ENCODE measurements at regions not wholly inside any gene's neighbourhood (a gene's known extent, or its start where the extent isn't known, plus 50 kb on each side); places are given as distances from the start of the nearest gene placed in this dataset.
"Not testable (repeated sequence)": the region's sequence is repeated elsewhere in the genome, so short reads cannot be mapped to it uniquely, and the experiment has no call there.

- DNase-seq (ENCODE audit: low read depth), result no peak
These were observed 236.0 kb upstream of the SPHKAP start for GRCh38 chr2:228417526-228417925.

- no peak for DNase-seq (ENCODE audit: low read depth)
These were observed 228.6 kb upstream of the SPHKAP start for GRCh38 chr2:228410061-228410460.

DNA sequence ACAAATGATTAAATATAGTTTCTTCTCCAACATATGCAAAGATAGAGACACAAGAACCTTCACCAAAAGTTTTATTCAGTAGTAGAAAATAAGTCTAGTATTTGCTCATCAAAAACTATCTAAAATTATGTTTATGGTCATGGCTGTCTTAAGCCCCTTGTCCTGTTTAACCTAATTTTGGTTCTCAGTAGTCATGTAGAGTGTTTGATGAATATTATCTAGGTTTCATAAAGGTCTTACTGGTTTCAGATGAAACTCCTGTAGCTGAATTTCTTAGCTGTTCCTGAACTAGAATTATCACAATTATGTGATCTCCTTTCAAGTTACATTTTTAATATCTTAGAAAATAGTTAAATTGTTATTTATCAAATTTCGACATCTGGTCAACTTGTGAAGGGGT, 228.0 kb upstream of the SPHKAP start:
- no peak for DNase-seq (ENCODE audit: low read depth)

GRCh38 chr2:228408529-228409227, 227.2 kb upstream of the SPHKAP start:
- no peak for DNase-seq (ENCODE audit: low read depth)

DNA sequence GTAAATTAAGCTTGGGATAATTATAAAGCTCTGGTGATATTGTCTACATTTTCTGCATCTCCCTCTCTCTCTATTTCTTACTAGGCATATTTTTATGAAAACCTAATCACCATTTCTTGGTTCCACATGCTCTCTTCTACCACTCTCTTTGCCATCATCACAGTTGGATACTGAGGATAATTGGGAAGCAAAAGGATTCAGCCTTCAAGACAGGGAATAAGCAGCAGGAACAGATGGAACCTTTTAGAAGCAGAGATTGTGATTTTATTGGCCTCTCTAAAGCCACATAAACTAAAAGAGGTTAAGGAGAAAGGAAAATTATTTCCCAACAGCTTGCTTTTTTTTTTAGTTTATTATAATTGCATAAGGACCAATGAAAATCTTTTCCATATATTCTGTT, 226.3 kb upstream of the SPHKAP start:
- no peak for DNase-seq (ENCODE audit: low read depth)

GRCh38 chr2:228401065-228401912, 219.8 kb upstream of the SPHKAP start:
- no peak for DNase-seq (ENCODE audit: low read depth)

GRCh38 chr2:228387776-228388175, 206.3 kb upstream of the SPHKAP start:
- DNase-seq (ENCODE audit: low read depth), result no peak

- no peak for DNase-seq (ENCODE audit: low read depth)
These were observed 197.4 kb upstream of the SPHKAP start for GRCh38 chr2:228378696-228379425.

DNA sequence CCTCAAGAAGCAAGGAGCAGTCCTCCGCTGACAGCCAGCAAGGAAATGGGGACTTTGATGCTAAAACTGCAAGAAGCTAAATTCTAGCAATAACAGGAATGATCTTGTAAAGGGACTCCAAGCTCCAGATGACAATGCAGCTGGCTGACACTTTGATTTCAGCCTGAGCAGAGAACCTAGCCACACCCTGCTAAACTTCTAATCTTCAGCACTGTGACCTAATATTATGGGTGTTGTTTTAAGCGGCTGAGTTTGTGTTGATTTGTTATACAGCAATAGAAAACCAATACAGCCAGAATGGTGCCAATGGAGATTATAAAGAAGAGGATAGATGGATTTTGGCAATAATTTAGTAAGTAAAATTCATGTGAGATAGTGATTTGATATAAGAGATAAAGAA, 196.7 kb upstream of the SPHKAP start:
- DNase-seq (ENCODE audit: low read depth), result no peak

- no peak for DNase-seq (ENCODE audit: low read depth)
These were observed 196.0 kb upstream of the SPHKAP start for GRCh38 chr2:228377533-228377932.

DNA sequence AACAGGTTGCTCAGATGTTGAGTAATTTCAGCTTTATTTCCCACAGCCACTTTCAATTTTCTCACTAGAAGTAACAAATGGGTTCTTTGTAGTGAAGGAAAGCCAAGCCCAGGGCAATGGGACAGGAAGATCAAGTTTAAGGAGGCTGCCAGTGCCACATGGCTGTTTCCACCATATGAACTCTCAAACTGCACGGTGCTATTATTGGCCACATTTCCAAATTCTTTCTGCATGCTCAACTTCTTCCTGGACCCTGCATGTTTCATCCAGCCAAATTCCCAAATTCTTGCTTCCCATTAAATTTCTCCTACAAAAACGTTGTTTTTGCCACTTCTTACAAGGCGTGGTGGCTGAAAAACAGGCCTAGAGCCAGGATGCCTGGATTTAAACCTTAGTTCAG, 193.3 kb upstream of the SPHKAP start:
- DNase-seq (ENCODE audit: low read depth), result no peak

DNA sequence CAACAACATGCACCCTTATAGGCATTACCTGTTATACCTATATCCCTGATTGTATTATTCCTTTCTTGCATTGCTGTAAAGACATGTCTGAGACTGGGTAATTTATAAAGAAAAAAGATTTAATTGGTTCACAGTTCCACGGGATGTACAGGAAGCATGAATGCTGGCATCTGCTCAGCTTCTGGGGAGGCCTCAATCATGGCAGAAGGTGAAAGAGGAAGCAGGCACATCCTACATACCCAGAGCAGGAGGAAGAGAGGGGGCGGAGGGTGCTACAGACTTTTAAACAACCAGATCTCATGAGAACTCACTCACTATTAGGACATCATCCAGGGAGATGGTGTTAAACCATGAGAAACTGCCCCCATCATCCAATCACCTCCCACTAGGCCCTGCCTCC, 191.7 kb upstream of the SPHKAP start:
- no peak for DNase-seq (ENCODE audit: low read depth)

DNA sequence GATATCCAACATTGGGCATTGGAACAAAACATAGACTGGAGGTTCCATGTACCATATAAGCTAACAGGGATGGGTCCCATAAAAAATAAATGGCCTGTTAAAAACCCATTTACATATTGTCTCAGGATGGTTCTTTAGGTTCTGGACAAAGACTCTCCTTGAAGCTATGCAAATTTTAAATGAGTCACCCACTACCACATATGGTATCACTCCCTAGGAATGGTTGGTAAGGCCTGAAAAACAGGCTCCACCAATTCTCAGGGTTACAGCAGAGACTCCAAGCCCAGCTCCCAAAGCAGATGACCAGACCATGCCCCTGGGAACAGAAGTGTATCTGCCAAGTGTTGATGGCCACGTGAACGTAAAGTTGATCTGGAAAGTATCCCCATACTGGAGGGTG, 190.7 kb upstream of the SPHKAP start:
- DNase-seq (ENCODE audit: low read depth), result no peak

DNA sequence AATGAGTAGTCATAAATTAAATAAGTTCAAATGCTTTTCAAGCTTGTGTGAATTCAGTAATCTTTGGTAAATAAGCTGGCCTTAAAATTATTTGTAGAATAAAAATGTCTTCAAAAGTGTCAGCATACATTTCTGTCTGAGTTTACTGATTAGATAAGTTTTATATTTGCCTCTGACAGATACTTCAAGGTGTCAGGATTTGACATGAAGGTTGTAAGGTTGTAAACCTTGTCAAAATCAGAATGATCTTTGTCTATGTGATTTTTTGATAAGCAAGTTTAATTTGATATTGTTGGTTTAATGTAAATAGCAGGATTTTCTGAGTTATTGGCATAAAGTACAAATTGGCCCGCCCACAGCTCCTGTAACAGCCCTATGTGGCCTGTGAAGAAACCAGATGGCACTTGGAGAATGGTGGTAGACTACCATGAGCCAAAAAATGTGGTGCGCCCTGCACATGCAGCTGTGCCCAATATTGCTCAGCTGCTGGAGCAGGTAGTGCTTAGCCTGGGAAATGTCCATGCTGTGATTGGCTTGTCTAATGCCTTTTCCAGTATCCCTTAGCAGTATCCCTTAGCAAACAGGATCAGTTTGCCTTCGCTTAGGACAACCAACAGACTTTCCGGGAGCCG, 188.0 kb upstream of the SPHKAP start:
- DNase-seq (ENCODE audit: low read depth), result no peak

- no peak for DNase-seq (ENCODE audit: low read depth)
These were observed 185.9 kb upstream of the SPHKAP start for GRCh38 chr2:228367356-228367755.

- no peak for DNase-seq (ENCODE audit: low read depth)
These were observed 178.0 kb upstream of the SPHKAP start for GRCh38 chr2:228359473-228359872.

GRCh38 chr2:228355897-228356296, 174.4 kb upstream of the SPHKAP start:
- no peak for DNase-seq (ENCODE audit: low read depth)

DNA sequence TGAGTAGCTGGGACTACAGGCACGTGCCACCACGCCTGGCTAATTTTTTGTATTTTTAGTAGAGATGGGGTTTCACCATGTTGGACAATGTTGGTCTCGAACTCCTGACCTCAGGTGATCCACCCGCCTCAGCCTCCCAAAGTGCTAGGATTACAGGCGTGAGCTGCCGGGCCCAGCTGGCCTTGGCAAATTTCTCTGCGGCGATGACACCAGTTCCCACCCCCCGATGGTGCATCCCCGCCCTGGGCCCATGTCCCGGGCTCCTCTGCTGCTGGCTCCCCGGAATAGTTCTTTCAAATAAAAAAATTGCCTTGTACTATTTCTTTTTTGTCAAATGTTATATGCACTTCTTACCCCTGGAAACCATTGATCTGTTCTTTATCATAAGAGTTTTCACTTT, 171.5 kb upstream of the SPHKAP start:
- not testable (repeated sequence) for DNase-seq (ENCODE audit: low read depth)

GRCh38 chr2:228352048-228352447, 170.6 kb upstream of the SPHKAP start:
- DNase-seq (ENCODE audit: low read depth), result no peak

DNA sequence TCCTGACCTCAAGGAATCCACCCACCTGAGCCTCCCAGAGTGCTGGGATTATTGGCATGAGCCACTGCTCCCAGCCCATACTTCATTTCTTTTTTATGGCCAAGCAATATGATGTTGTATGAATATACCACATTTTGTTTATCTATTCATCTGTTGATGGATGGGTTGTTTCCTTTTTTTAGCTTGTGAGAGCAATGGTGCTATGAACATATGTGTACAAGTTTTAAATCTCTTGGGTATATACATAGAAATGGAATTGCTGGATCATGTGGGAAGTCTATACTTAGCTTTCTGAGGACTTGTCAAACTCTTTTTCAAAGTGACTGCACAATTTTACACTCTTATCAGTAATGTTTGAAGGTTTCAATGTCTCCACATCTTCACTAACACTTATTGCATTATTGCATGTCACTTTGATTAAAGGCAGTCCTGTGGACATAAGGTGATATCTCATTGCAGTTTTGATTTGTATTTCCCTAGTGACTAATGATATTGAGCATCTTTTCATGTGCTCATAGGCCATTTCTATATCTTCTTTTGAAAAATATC, 167.1 kb upstream of the SPHKAP start:
- no peak for DNase-seq (ENCODE audit: low read depth)

- DNase-seq (ENCODE audit: low read depth), result no peak
These were observed 163.0 kb upstream of the SPHKAP start for GRCh38 chr2:228344531-228344930.

- DNase-seq (ENCODE audit: low read depth), result no peak
These were observed 158.0 kb upstream of the SPHKAP start for GRCh38 chr2:228339525-228339924.
